ENCODE measurements at regions not wholly inside any gene's neighbourhood (a gene's known extent, or its start where the extent isn't known, plus 50 kb on each side); places are given as distances from the start of the nearest gene placed in this dataset.
A peak's percentile ranks its signal among the peaks of the same experiment; 100 is the strongest.
"Not testable (repeated sequence)": the region's sequence is repeated elsewhere in the genome, so short reads cannot be mapped to it uniquely, and the experiment has no call there.

DNA sequence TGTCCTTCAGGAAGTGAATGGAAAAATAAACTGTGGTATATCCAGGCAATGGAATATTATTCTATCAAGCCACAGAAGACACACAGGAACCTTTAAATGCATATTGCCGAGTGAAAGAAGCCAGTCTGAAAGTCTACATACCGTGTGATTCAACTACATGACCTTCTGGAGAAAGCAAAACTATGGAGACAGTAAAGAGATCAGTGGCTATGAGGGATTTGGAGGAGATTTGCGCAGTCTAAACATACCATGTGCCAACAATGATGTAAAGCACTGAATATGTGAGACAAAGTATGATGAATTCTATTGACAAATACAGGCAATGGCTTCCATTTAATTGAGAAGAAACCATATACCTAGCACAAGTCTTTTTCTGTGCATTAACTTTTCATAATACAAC is 518.3 kb upstream of the ZNF337 start:
- DNase-seq = peak; percentile 25
- peak overlapping the region; percentile 62 for H3K4me3 Mint-ChIP-seq
- H3K36me3 Mint-ChIP-seq (ENCODE audit: low read depth) = peaks cover 4% of the 10 kb centered on the region
- H3K27ac Mint-ChIP-seq = peak overlapping the region; percentile 82
- H3K27me3 Mint-ChIP-seq (ENCODE audit: insufficient read depth) = no peaks in the 10 kb centered on the region
- peaks cover 93% of the 10 kb centered on the region for H3K4me1 Mint-ChIP-seq (ENCODE audit: low read depth)
- H3K9me3 Mint-ChIP-seq = peaks cover 3% of the 10 kb centered on the region
- TF ChIP-seq, protein P1, sequence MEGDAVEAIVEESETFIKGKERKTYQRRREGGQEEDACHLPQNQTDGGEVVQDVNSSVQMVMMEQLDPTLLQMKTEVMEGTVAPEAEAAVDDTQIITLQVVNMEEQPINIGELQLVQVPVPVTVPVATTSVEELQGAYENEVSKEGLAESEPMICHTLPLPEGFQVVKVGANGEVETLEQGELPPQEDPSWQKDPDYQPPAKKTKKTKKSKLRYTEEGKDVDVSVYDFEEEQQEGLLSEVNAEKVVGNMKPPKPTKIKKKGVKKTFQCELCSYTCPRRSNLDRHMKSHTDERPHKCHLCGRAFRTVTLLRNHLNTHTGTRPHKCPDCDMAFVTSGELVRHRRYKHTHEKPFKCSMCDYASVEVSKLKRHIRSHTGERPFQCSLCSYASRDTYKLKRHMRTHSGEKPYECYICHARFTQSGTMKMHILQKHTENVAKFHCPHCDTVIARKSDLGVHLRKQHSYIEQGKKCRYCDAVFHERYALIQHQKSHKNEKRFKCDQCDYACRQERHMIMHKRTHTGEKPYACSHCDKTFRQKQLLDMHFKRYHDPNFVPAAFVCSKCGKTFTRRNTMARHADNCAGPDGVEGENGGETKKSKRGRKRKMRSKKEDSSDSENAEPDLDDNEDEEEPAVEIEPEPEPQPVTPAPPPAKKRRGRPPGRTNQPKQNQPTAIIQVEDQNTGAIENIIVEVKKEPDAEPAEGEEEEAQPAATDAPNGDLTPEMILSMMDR (IDR thresholded peaks at IDR 0.05) = no peak

DNA sequence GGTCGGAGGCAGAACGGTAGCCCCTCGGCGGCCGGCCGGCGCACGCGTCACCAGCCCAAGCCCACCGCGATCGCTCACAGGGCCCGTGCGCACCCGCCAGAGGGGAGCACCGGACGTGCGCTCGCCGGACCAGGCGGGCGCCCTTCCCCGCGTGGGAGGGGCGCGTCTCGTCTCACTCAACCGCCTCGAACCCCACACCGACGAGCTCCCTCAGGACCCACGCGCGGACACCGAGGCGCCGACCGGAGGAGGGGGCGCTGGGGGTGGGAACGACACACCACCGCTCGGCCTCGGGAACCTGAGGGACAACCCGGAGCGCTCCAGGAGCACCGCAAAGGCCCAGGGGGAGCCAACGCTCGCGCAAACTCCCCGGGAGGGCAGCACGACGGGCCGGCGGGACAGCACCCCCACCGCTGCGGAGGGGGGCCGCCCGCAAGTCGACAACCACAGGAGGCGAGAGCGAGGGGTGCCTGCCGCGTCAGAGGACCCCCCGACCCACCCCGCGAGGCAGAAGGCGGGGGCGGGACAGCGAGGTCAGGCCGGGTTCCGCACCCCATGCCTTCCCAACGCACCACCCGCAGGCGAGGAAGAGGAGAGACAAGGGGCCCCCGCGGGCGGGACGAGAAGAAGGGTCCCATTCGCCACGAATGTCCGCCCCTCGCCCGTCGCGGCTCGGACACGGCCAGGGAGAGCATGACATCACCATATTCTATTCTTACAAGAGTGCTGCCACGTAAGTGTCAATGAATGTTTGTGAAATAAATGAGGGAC is 512.7 kb upstream of the ZNF337 start:
- H3K4me3 Mint-ChIP-seq = peak overlapping the region; percentile 13; the same call in 1 of the 2 replicates
- H3K9me3 Mint-ChIP-seq = peaks cover 11% of the 10 kb centered on the region
- H3K36me3 Mint-ChIP-seq (ENCODE audit: low read depth) = peaks cover 8% of the 10 kb centered on the region
- no peak for DNase-seq
- H3K27ac Mint-ChIP-seq = no peak overlapping the region
- no peaks in the 10 kb centered on the region for H3K27me3 Mint-ChIP-seq (ENCODE audit: insufficient read depth)
- TF ChIP-seq, protein P1 (IDR thresholded peaks at IDR 0.05) = no peak
- H3K4me1 Mint-ChIP-seq (ENCODE audit: low read depth) = peaks cover 50% of the 10 kb centered on the region

DNA sequence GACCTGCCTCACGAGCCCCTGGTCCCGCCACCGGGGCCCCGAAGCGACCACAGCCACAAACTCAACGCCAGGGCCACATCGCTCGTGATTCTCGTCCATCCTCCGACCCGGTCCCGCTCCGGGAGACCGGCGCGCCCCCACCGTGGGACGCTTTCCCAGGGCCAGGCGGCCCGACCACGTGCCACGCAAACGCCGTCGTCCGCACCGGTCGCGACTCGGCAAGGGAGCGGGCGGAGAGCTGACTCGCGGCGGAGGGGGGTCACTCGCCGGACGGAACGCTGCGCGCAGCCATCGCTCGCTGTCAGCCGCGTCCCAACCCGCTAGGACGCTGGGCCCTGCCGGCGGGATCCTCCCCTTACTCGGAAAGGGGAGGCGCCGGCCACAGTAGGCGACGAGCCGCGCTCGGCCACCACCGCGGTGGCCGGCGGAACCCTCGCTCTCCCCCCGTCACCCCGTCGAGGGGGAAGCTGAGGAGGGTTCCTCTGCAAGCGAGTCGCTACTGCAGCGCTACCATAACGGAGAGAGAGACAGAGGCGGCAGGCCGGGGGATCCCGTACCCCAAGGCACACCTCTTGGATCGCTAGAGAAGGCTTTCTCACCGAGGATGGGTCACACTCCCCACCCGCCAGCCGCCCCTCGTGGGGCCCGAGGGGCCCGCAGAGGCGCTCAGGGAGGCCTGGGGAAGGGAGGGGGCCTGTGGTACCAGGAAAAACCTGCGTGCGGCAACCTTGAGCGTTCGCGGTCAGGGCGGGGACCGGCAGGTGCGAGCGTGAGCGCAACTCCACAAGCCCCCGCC is 511.8 kb upstream of the ZNF337 start:
- Mint-ChIP-seq H3K27me3 (ENCODE audit: insufficient read depth) (no peaks in the 10 kb centered on the region), H3K4me3 (no peak overlapping the region)

DNA sequence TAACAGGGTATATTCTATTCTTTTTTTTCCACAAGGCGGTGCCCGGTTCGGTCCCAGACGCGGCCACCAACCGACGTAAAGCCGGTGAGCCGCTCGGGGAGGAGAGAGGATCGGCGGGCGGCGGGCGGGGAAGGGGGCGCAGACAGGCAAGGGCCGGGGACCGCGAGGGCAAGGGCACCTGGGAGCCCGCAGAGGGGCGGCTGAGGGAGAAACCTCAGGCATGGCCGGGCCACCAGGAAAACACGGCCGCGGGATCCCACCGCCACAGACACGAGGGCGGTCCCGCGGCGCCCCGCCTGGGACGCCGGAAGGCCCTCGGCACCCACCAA is 511.3 kb upstream of the ZNF337 start:
- DNase-seq; H3K27me3 Mint-ChIP-seq (ENCODE audit: insufficient read depth); H3K27ac Mint-ChIP-seq: not testable (repeated sequence)
- Mint-ChIP-seq H3K36me3 (ENCODE audit: low read depth) (peaks cover 14% of the 10 kb centered on the region; the same call in 1 of the 2 replicates), H3K4me1 (ENCODE audit: low read depth) (peaks cover 36% of the 10 kb centered on the region), H3K9me3 (peaks cover 17% of the 10 kb centered on the region), H3K4me3 (peak overlapping the region; percentile 62)

More for the DNA sequence above, 511.8 kb upstream of the ZNF337 start:
- no peak for DNase-seq
- Mint-ChIP-seq H3K27ac (no peak overlapping the region), H3K4me1 (ENCODE audit: low read depth) (peaks cover 41% of the 10 kb centered on the region), H3K36me3 (ENCODE audit: low read depth) (peaks cover 8% of the 10 kb centered on the region; the same call in 1 of the 2 replicates), H3K9me3 (peaks cover 11% of the 10 kb centered on the region)
- TF ChIP-seq, protein P1 (IDR thresholded peaks at IDR 0.05) = no peak

DNA sequence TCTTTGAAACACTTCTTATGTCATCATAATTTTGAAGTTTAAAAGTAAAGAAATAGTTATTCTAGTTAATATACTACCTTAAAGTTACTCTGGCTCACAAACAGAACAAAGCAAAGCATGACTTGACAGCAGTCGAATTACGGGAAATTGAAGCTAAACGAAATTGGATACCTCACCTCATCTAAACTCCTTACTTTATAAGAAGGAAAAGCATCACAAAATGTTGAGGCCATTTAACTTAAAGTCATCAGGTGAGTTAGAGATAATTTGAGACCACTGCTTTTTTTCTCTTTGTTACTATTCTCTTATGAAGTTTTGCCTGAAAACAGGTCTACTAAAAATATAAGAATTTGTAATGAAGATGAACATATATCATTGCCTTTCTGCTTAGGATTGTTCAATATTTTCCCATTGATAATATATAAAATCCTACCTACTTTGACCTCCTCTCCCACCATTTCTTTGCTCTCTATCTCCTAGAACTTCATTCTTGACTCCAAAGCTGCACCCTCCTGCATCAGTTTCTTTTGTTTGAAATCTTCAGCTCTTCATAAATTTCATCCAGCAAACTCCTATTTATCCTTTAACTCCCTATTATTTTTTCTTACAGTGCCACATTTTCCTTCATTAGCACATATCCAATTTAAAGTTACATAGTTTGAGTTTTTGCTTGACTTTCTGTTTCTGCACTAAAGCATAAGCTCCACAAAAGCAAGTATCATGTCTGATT is 510.7 kb upstream of the ZNF337 start:
- no peak for DNase-seq
- TF ChIP-seq, protein P1 (IDR thresholded peaks at IDR 0.05) = no peak
- H3K36me3 Mint-ChIP-seq (ENCODE audit: low read depth) = peaks cover 17% of the 10 kb centered on the region
- H3K9me3 Mint-ChIP-seq = peaks cover 22% of the 10 kb centered on the region
- no peak overlapping the region for H3K27ac Mint-ChIP-seq
- peak overlapping the region; percentile 62 for H3K4me3 Mint-ChIP-seq
- H3K4me1 Mint-ChIP-seq (ENCODE audit: low read depth) = peaks cover 32% of the 10 kb centered on the region
- H3K27me3 Mint-ChIP-seq (ENCODE audit: insufficient read depth) = no peaks in the 10 kb centered on the region

Measured in HFFc6 (cell line).